Kidney (tissue), 13 donors: ENCODE measurements at regions not wholly inside any gene's neighbourhood (a gene's known extent, or its start where the extent isn't known, plus 50 kb on each side); places are given as distances from the start of the nearest gene placed in this dataset.

Source experiments
- DNase-seq, 5 donors: peaks; one replicate each; pipeline ENCODE4 v3.0.0-alpha.2; 2013 to 2020
- FAIRE-seq: peaks from 2 replicates; lab custom pipeline; 2012; peaks lifted over from hg19 to GRCh38; lab: Jason Lieb, UNC
- H3K27ac ChIP-seq, 2 donors: one replicate each; pipeline ENCODE4 v1.7.0; 2013; ENCODE audit warnings: low read depth in 2 of 2, low read length in 2 of 2, inconsistent platforms in 1 of 2
- H3K27me3 ChIP-seq: one replicate; pipeline ENCODE4 v1.7.1; 2013; ENCODE audit warnings: low read length, inconsistent platforms; ENCODE audit not compliant: control insufficient read depth, insufficient read depth
- H3K36me3 ChIP-seq, 3 donors: one replicate each; pipeline versions ENCODE4 v1.7.0 to v1.7.1; 2013; ENCODE audit warnings: low read length in 3 of 3, control low read depth in 1 of 3, inconsistent platforms in 1 of 3; ENCODE audit not compliant: insufficient read depth in 3 of 3, control insufficient read depth in 2 of 3
- H3K4me1 ChIP-seq, 3 donors: one replicate each; pipeline versions ENCODE4 v1.7.0 to v1.7.1; 2013; ENCODE audit warnings: low read length in 3 of 3, inconsistent platforms in 1 of 3, low read depth in 1 of 3; ENCODE audit not compliant: control insufficient read depth in 2 of 3, insufficient read depth in 2 of 3
- H3K4me3 ChIP-seq, 3 donors: one replicate each; pipeline versions ENCODE4 v1.7.0 to v1.8.1; 2013; ENCODE audit warnings: low read length in 3 of 3, control low read depth in 1 of 3, inconsistent platforms in 1 of 3
- H3K9ac ChIP-seq, 3 donors: one replicate each; pipeline versions ENCODE4 v1.7.0 to v1.7.1; 2013; ENCODE audit warnings: low read length in 3 of 3, control low read depth in 1 of 3, inconsistent platforms in 1 of 3
- H3K9me3 ChIP-seq, 3 donors: one replicate each; pipeline versions ENCODE4 v1.7.0 to v1.7.1; 2013; ENCODE audit warnings: low read length in 3 of 3, control low read depth in 1 of 3, inconsistent platforms in 1 of 3; ENCODE audit not compliant: control insufficient read depth in 2 of 3, insufficient read depth in 1 of 3
- CTCF ChIP-seq: IDR thresholded peaks from 3 replicates; pipeline ENCODE4 v1.5.1; 2012; ENCODE audit warnings: mild to moderate bottlenecking, moderate library complexity, borderline replicate concordance; ENCODE audit not compliant: insufficient read depth; ENCODE audit errors: extremely low read depth
- intact Hi-C: fragments of 100-400 bp; cut with DNase I; formaldehyde crosslinking; loops from one replicate; pipeline ENCODE4 v1.11.1; 2022
- donor health status: control.
- donor health status: control.
- donor health status: control.
- donor health status: control.
- donor health status: control.
- donor health status: DM: yes; HTN: yes; CAD: no.
- donor health status: Normal renal cell carcinoma (clear cell type).

GRCh38 chr13:62331384-62331783 is 915.7 kb upstream of the PCDH20 start:
- intact Hi-C loops, result no loop called here
- H3K9me3 ChIP-seq, result no peaks in the 10 kb centered on the region

GRCh38 chr13:62327367-62327766 is 911.7 kb upstream of the PCDH20 start:
- no peak overlapping the region for H3K27ac ChIP-seq
- TF ChIP-seq CTCF, result no peak
- H3K36me3 ChIP-seq, result no peaks in the 10 kb centered on the region
- no peak overlapping the region for H3K9ac ChIP-seq
- intact Hi-C loops, result no loop called here
- no peaks in the 10 kb centered on the region for H3K27me3 ChIP-seq
- DNase-seq, result no peak
- H3K9me3 ChIP-seq, result no peaks in the 10 kb centered on the region
- no peaks in the 10 kb centered on the region for H3K4me1 ChIP-seq
- no peak for FAIRE-seq
- H3K4me3 ChIP-seq, result no peak overlapping the region

More at GRCh38 chr13:62331384-62331783, 915.7 kb upstream of the PCDH20 start:
- TF ChIP-seq CTCF, result no peak
- FAIRE-seq (no peak), DNase-seq (no peak)
- Histone ChIP-seq H3K27me3 (no peaks in the 10 kb centered on the region), H3K27ac (no peak overlapping the region), H3K9ac (no peak overlapping the region), H3K36me3 (no peaks in the 10 kb centered on the region), H3K4me3 (no peak overlapping the region), H3K4me1 (no peaks in the 10 kb centered on the region)

GRCh38 chr13:62324842-62325241 is 909.2 kb upstream of the PCDH20 start:
- H3K9me3 ChIP-seq, result no peaks in the 10 kb centered on the region
- H3K27me3 ChIP-seq, result no peaks in the 10 kb centered on the region
- TF ChIP-seq CTCF, result no peak
- no peak overlapping the region for H3K27ac ChIP-seq
- intact Hi-C loops, result no loop called here
- peak; percentile 72 for FAIRE-seq
- no peak overlapping the region for H3K9ac ChIP-seq
- no peaks in the 10 kb centered on the region for H3K4me1 ChIP-seq
- H3K4me3 ChIP-seq, result no peak overlapping the region
- H3K36me3 ChIP-seq, result no peaks in the 10 kb centered on the region
- DNase-seq, result no peak

GRCh38 chr13:62321895-62322294 is 906.2 kb upstream of the PCDH20 start:
- no peak for DNase-seq
- intact Hi-C loops, result no loop called here
- no peak for TF ChIP-seq CTCF
- no peak overlapping the region for H3K4me3 ChIP-seq
- no peaks in the 10 kb centered on the region for H3K36me3 ChIP-seq
- no peak for FAIRE-seq
- no peaks in the 10 kb centered on the region for H3K4me1 ChIP-seq
- no peak overlapping the region for H3K9ac ChIP-seq
- no peaks in the 10 kb centered on the region for H3K27me3 ChIP-seq
- H3K27ac ChIP-seq, result no peak overlapping the region
- H3K9me3 ChIP-seq, result no peaks in the 10 kb centered on the region
